Tibial nerve (tissue), 3 donors: ENCODE measurements at regions not wholly inside any gene's neighbourhood (a gene's known extent, or its start where the extent isn't known, plus 50 kb on each side); places are given as distances from the start of the nearest gene placed in this dataset.
A peak's percentile ranks its signal among the peaks of the same experiment; 100 is the strongest.

Source experiments
- EP300 ChIP-seq, 2 donors: sonication (generic); formaldehyde crosslinking; IDR thresholded peaks; one replicate each; pipeline ENCODE4 v1.6.1; 2017; ENCODE audit warnings: antibody characterized with exemption in 2 of 2, mild to moderate bottlenecking in 1 of 2
- POLR2A ChIP-seq, 2 donors: fragments of 450-650 bp; IDR thresholded peaks; one replicate each; pipeline ENCODE4 v1.6.1; 2017; ENCODE audit warnings: antibody characterized with exemption in 2 of 2, mild to moderate bottlenecking in 2 of 2, moderate library complexity in 2 of 2

- TF ChIP-seq POLR2A (IDR thresholded peaks at IDR 0.05) (no peak), EP300 (IDR thresholded peaks at IDR 0.05) (peak in 1 of 2 donors; percentile 48)
Observed at GRCh38 chr1:216815260-216816131, 92.3 kb upstream of the ESRRG start.
